ENCODE measurements at regions not wholly inside any gene's neighbourhood (a gene's known extent, or its start where the extent isn't known, plus 50 kb on each side); places are given as distances from the start of the nearest gene placed in this dataset.

- TF ChIP-seq, protein P1, sequence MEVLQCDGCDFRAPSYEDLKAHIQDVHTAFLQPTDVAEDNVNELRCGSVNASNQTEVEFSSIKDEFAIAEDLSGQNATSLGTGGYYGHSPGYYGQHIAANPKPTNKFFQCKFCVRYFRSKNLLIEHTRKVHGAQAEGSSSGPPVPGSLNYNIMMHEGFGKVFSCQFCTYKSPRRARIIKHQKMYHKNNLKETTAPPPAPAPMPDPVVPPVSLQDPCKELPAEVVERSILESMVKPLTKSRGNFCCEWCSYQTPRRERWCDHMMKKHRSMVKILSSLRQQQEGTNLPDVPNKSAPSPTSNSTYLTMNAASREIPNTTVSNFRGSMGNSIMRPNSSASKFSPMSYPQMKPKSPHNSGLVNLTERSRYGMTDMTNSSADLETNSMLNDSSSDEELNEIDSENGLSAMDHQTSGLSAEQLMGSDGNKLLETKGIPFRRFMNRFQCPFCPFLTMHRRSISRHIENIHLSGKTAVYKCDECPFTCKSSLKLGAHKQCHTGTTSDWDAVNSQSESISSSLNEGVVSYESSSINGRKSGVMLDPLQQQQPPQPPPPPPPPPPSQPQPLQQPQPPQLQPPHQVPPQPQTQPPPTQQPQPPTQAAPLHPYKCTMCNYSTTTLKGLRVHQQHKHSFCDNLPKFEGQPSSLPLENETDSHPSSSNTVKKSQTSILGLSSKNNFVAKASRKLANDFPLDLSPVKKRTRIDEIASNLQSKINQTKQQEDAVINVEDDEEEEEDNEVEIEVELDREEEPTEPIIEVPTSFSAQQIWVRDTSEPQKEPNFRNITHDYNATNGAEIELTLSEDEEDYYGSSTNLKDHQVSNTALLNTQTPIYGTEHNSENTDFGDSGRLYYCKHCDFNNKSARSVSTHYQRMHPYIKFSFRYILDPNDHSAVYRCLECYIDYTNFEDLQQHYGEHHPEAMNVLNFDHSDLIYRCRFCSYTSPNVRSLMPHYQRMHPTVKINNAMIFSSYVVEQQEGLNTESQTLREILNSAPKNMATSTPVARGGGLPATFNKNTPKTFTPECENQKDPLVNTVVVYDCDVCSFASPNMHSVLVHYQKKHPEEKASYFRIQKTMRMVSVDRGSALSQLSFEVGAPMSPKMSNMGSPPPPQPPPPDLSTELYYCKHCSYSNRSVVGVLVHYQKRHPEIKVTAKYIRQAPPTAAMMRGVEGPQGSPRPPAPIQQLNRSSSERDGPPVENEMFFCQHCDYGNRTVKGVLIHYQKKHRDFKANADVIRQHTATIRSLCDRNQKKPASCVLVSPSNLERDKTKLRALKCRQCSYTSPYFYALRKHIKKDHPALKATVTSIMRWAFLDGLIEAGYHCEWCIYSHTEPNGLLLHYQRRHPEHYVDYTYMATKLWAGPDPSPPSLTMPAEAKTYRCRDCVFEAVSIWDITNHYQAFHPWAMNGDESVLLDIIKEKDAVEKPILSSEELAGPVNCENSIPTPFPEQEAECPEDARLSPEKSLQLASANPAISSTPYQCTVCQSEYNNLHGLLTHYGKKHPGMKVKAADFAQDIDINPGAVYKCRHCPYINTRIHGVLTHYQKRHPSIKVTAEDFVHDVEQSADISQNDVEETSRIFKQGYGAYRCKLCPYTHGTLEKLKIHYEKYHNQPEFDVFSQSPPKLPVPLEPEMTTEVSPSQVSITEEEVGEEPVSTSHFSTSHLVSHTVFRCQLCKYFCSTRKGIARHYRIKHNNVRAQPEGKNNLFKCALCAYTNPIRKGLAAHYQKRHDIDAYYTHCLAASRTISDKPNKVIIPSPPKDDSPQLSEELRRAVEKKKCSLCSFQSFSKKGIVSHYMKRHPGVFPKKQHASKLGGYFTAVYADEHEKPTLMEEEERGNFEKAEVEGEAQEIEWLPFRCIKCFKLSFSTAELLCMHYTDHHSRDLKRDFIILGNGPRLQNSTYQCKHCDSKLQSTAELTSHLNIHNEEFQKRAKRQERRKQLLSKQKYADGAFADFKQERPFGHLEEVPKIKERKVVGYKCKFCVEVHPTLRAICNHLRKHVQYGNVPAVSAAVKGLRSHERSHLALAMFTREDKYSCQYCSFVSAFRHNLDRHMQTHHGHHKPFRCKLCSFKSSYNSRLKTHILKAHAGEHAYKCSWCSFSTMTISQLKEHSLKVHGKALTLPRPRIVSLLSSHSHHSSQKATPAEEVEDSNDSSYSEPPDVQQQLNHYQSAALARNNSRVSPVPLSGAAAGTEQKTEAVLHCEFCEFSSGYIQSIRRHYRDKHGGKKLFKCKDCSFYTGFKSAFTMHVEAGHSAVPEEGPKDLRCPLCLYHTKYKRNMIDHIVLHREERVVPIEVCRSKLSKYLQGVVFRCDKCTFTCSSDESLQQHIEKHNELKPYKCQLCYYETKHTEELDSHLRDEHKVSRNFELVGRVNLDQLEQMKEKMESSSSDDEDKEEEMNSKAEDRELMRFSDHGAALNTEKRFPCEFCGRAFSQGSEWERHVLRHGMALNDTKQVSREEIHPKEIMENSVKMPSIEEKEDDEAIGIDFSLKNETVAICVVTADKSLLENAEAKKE (CRISPR knock-in tag; IDR thresholded peaks at IDR 0.05): no peak
- no peak for TF ChIP-seq POLR2AphosphoS5 (IDR thresholded peaks at IDR 0.05; ENCODE audit: low read depth)
- no peak for TF ChIP-seq EZH2phosphoT487 (IDR thresholded peaks at IDR 0.05; ENCODE audit: unreplicated experiment)
- TF ChIP-seq JUNB (IDR thresholded peaks at IDR 0.05; ENCODE audit: unreplicated experiment): no peak
- TF ChIP-seq CREB1 (CRISPR knock-in tag; IDR thresholded peaks at IDR 0.05; ENCODE audit: low read depth): no peak
- no peak for TF ChIP-seq NANOG (IDR thresholded peaks at IDR 0.05; ENCODE audit: borderline replicate concordance)
Observed at GRCh38 chr6:112501705-112502104, 154.6 kb downstream of the RFPL4B start (continued).

DNA sequence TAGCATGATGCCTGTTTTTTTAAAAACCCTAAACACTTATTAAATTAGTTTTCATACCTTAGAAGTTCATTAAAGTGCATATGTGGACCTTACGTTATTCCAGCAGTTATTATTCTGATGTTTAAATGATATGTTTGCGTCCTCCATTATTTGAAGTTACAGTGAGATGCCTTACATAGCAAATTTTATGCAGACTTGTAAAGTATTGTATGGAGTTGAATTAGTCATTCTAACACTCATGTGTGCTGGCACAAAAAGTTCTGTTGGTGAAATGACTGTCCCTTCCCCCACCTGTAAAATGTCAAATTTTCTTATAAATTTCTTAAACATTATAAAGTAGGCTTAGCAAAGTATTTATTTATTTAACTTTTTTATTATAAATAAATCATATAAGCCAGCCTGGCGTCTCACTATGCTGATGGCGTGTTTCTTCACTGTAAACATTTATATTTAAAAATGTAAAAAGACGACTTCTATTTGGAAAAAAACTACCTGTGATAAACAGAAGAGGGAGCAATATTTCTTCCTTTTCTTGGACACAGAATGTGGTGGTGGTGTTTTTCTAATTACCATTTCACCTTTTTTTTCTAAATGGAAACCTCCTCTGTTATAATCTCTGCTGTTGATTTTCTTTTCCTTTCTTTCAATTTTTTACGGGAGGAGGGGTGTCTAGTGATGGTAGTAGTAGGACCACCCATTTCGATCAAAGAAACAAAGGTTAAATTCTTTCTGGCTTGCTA, 155.4 kb downstream of the RFPL4B start:
- H3K4me1 ChIP-seq (ENCODE audit: insufficient read depth): peaks cover 29% of the 10 kb centered on the region
- H3K9me2 ChIP-seq (ENCODE audit: insufficient read depth): no peaks in the 10 kb centered on the region
- no peaks in the 10 kb centered on the region for H4K20me1 ChIP-seq (replicated peaks; ENCODE audit: insufficient read depth)
- H3K27me3 ChIP-seq (ENCODE audit: insufficient read depth): no peaks in the 10 kb centered on the region
- DNase-seq (ENCODE audit: low spot score): peak; percentile 47
- no peaks in the 10 kb centered on the region for H3K27me3 Mint-ChIP-seq (ENCODE audit: insufficient read depth, low read depth, poor library complexity)
- TF ChIP-seq, protein P2, sequence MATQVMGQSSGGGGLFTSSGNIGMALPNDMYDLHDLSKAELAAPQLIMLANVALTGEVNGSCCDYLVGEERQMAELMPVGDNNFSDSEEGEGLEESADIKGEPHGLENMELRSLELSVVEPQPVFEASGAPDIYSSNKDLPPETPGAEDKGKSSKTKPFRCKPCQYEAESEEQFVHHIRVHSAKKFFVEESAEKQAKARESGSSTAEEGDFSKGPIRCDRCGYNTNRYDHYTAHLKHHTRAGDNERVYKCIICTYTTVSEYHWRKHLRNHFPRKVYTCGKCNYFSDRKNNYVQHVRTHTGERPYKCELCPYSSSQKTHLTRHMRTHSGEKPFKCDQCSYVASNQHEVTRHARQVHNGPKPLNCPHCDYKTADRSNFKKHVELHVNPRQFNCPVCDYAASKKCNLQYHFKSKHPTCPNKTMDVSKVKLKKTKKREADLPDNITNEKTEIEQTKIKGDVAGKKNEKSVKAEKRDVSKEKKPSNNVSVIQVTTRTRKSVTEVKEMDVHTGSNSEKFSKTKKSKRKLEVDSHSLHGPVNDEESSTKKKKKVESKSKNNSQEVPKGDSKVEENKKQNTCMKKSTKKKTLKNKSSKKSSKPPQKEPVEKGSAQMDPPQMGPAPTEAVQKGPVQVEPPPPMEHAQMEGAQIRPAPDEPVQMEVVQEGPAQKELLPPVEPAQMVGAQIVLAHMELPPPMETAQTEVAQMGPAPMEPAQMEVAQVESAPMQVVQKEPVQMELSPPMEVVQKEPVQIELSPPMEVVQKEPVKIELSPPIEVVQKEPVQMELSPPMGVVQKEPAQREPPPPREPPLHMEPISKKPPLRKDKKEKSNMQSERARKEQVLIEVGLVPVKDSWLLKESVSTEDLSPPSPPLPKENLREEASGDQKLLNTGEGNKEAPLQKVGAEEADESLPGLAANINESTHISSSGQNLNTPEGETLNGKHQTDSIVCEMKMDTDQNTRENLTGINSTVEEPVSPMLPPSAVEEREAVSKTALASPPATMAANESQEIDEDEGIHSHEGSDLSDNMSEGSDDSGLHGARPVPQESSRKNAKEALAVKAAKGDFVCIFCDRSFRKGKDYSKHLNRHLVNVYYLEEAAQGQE (IDR thresholded peaks at IDR 0.05; ENCODE audit: unreplicated experiment): no peak
- TF ChIP-seq EZH2 (IDR thresholded peaks at IDR 0.05; ENCODE audit: low read depth, unreplicated experiment) (no peak), CTCF (conservative IDR thresholded peaks at IDR 0.05; ENCODE audit: low read depth in 2 of 2) (peak in 1 of 2 experiments; percentile 52; a peak in 3 of 4 replicates)
- H3K4me1 Mint-ChIP-seq: peaks cover 18% of the 10 kb centered on the region
- no peak overlapping the region for H2AFZ ChIP-seq
- peak overlapping the region; percentile 30; the same call in 1 of the 2 replicates for H3K4me2 ChIP-seq
- H3K27ac Mint-ChIP-seq: no peak overlapping the region; the same call in 1 of the 2 replicates
- no peak overlapping the region for H3K4me3 ChIP-seq
- no peaks in the 10 kb centered on the region for H3K9me3 Mint-ChIP-seq
- H3K27ac ChIP-seq (ENCODE audit: low read depth): peak overlapping the region; percentile 18; the same call in 1 of the 2 replicates
- H3K4me3 Mint-ChIP-seq: no peak overlapping the region
- no peak for ATAC-seq
- H3K36me3 Mint-ChIP-seq (ENCODE audit: low read depth): no peaks in the 10 kb centered on the region
- H3F3A ChIP-seq (replicated peaks; ENCODE audit: low read depth): no peaks in the 10 kb centered on the region
- H3K36me3 ChIP-seq (ENCODE audit: insufficient read depth): no peaks in the 10 kb centered on the region
- H3K79me2 ChIP-seq (replicated peaks; ENCODE audit: insufficient read depth): no peaks in the 10 kb centered on the region
